ENCODE measurements at regions not wholly inside any gene's neighbourhood (a gene's known extent, or its start where the extent isn't known, plus 50 kb on each side); places are given as distances from the start of the nearest gene placed in this dataset.

DNA sequence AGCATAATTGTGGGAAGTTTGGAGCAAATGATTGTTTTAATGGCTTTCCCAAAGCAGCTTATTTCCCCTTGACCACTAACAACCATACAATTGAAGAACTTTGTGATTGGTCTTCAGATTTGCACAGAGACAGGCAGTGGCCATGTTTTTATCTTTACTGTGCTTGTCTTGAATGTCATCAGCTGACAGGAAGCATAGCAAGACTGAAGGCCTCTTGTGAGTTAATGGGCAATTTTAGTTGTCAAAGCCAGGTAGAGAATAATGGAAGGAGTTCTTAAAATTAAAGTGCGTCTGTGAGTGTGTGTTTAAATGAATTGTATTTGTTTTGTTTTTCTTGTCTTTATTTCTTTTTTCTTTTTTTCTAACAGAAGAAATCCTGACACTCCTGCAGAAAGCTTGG is 809.9 kb downstream of the TSN start:
- H2BK20ac ChIP-seq (ENCODE audit: low read length) = no peak overlapping the region
- H4K8ac ChIP-seq (ENCODE audit: extremely low read depth, insufficient read depth, low read length) = no peak overlapping the region
- no peak overlapping the region for H3K18ac ChIP-seq (ENCODE audit: extremely low read depth, low read length)
- no peaks in the 10 kb centered on the region for H4K20me1 ChIP-seq (replicated peaks in 1 of 2; ENCODE audit: control insufficient read depth in 1 of 2, insufficient read depth in 2 of 2, low read length in 2 of 2)
- H3K4me3 ChIP-seq (ENCODE audit: extremely low read depth in 1 of 4, insufficient read depth in 2 of 4, low read depth in 3 of 4, low read length in 4 of 4) = no peak overlapping the region
- H3K56ac ChIP-seq (replicated peaks; ENCODE audit: insufficient read length, low read depth, low read length) = no peak overlapping the region
- no peaks in the 10 kb centered on the region for H3K4me1 ChIP-seq (replicated peaks in 1 of 4; ENCODE audit: control insufficient read depth in 3 of 4, insufficient read depth in 4 of 4, low read length in 3 of 4)
- H4K91ac ChIP-seq (replicated peaks; ENCODE audit: insufficient read length, low read length) = no peak overlapping the region
- H3K27ac ChIP-seq (ENCODE audit: low read depth, low read length) = no peak overlapping the region
- no peak for DNase-seq (ENCODE audit: low read depth in 1 of 2, low spot score in 2 of 2)
- no peaks in the 10 kb centered on the region for H3K36me3 ChIP-seq (ENCODE audit: control insufficient read depth in 2 of 4, insufficient read depth in 4 of 4, low read length in 3 of 4)
- H4K5ac ChIP-seq (ENCODE audit: insufficient read length, low read depth, low read length) = no peak overlapping the region
- POLR2A ChIA-PET (ENCODE audit: partially characterized antibody) = no interaction called here
- H2BK120ac ChIP-seq (replicated peaks; ENCODE audit: low read depth, low read length) = no peak overlapping the region
- H3K4me2 ChIP-seq (ENCODE audit: insufficient read depth in 1 of 2, low read depth in 2 of 2, low read length in 2 of 2) = no peak overlapping the region
- no peaks in the 10 kb centered on the region for H3K79me2 ChIP-seq (ENCODE audit: control insufficient read depth in 1 of 2, insufficient read depth in 2 of 2, low read length in 2 of 2)
- WGBS, 2 experiments (ENCODE audit: extremely low coverage in 1 of 2, insufficient coverage in 1 of 2, insufficient read length in 1 of 2, insufficient replicate concordance in 2 of 2, low coverage in 1 of 2, low lambda C conversion rate in 2 of 2, missing lambda C conversion rate in 1 of 2) = 60% methylated on average over 1 of the region's 1 CpG; no CpG with 5 or more reads in 1 of the 2 experiments
- CTCF ChIA-PET (ENCODE audit: partially characterized antibody) = interaction anchor here (0.6 to 1.4 kb wide), 5 partner anchors 34 to 400 kb away, joined by 3 to 6 read pairs (median 3); no protein-coding TSS in a partner anchor
- no peak overlapping the region for H2BK5ac ChIP-seq (ENCODE audit: low read depth, low read length)
- no peak overlapping the region for H2BK15ac ChIP-seq (ENCODE audit: low read length)
- no peak overlapping the region for H2AFZ ChIP-seq (ENCODE audit: low read length)
- no peaks in the 10 kb centered on the region for H3K27me3 ChIP-seq (replicated peaks in 1 of 4; ENCODE audit: control insufficient read depth in 3 of 4, extremely low read depth in 1 of 4, insufficient read depth in 3 of 4, low read length in 3 of 4)
- no peak overlapping the region for H3K23ac ChIP-seq (ENCODE audit: insufficient read length)
- H3K14ac ChIP-seq (ENCODE audit: insufficient read length) = no peak overlapping the region
- H2BK12ac ChIP-seq (ENCODE audit: low read depth, low read length) = no peak overlapping the region
- no peaks in the 10 kb centered on the region for H3K23me2 ChIP-seq (ENCODE audit: low read depth, low read length)
- no peaks in the 10 kb centered on the region for H3K79me1 ChIP-seq (ENCODE audit: low read depth, low read length)
- H2AK5ac ChIP-seq (ENCODE audit: low read depth, low read length) = no peak overlapping the region
- H3K9me3 ChIP-seq (ENCODE audit: insufficient read depth in 2 of 2, low read depth in 1 of 2, low read length in 1 of 2) = no peaks in the 10 kb centered on the region
- no peak overlapping the region for H3K4ac ChIP-seq (replicated peaks; ENCODE audit: insufficient read length, low read depth, low read length)
- no peak for FAIRE-seq
- TF ChIP-seq RXRA (IDR thresholded peaks at IDR 0.05; ENCODE audit: insufficient read depth, low read depth, low read length) (no peak), SRF (IDR thresholded peaks at IDR 0.05; ENCODE audit: low read depth, low read length) (no peak), MAFK (IDR thresholded peaks at IDR 0.05; ENCODE audit: low read depth, low read length) (no peak), RFX5 (IDR thresholded peaks at IDR 0.05; ENCODE audit: borderline replicate concordance, low read depth, low read length) (no peak), POLR2A (IDR thresholded peaks at IDR 0.05; ENCODE audit: control extremely low read depth in 1 of 2, low read depth in 2 of 2, low read length in 2 of 2) (no peak), CREB1 (IDR thresholded peaks at IDR 0.05) (no peak), SIX5 (IDR thresholded peaks at IDR 0.05; ENCODE audit: low read depth, low read length) (no peak), PHF8 (conservative IDR thresholded peaks at IDR 0.05; ENCODE audit: low read depth, low read length) (no peak), YY1 (IDR thresholded peaks at IDR 0.05; ENCODE audit: low read depth, low read length) (no peak), SIN3A (conservative IDR thresholded peaks at IDR 0.05 in 1 of 2, IDR thresholded peaks at IDR 0.05 in 1 of 2; ENCODE audit: low read depth in 1 of 2, low read length in 2 of 2) (no peak), TBP (IDR thresholded peaks at IDR 0.05; ENCODE audit: low read depth, low read length) (no peak)
- TF ChIP-seq, protein P1, sequence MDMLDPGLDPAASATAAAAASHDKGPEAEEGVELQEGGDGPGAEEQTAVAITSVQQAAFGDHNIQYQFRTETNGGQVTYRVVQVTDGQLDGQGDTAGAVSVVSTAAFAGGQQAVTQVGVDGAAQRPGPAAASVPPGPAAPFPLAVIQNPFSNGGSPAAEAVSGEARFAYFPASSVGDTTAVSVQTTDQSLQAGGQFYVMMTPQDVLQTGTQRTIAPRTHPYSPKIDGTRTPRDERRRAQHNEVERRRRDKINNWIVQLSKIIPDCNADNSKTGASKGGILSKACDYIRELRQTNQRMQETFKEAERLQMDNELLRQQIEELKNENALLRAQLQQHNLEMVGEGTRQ (IDR thresholded peaks at IDR 0.05; ENCODE audit: low read length) = no peak
- TF ChIP-seq, protein P2, sequence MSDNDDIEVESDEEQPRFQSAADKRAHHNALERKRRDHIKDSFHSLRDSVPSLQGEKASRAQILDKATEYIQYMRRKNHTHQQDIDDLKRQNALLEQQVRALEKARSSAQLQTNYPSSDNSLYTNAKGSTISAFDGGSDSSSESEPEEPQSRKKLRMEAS (IDR thresholded peaks at IDR 0.05) = no peak
- H3K9ac ChIP-seq (replicated peaks in 1 of 4; ENCODE audit: extremely low read depth in 1 of 4, low read depth in 3 of 4, low read length in 3 of 4) = no peak overlapping the region
